ENCODE measurements at regions not wholly inside any gene's neighbourhood (a gene's known extent, or its start where the extent isn't known, plus 50 kb on each side); places are given as distances from the start of the nearest gene placed in this dataset.
"Not testable (repeated sequence)": the region's sequence is repeated elsewhere in the genome, so short reads cannot be mapped to it uniquely, and the experiment has no call there.

GRCh38 chrX:95218976-95219375 is 1465.7 kb upstream of the DIAPH2 start:
- DNase-seq (ENCODE audit: low spot score): no peak

- no peak for DNase-seq (ENCODE audit: low spot score)
Observed at GRCh38 chrX:95248386-95248785, 1436.3 kb upstream of the DIAPH2 start.

GRCh38 chrX:95290455-95290854 is 1394.2 kb upstream of the DIAPH2 start:
- no peak for DNase-seq (ENCODE audit: low spot score)

- no peak for DNase-seq (ENCODE audit: low spot score)
Observed at GRCh38 chrX:95291561-95291960, 1393.1 kb upstream of the DIAPH2 start.

GRCh38 chrX:95318882-95319281 is 1365.8 kb upstream of the DIAPH2 start:
- no peak for DNase-seq (ENCODE audit: low spot score)

- DNase-seq (ENCODE audit: low spot score): no peak
Observed at GRCh38 chrX:95325185-95325584, 1359.5 kb upstream of the DIAPH2 start.

- no peak for DNase-seq (ENCODE audit: low spot score)
Observed at GRCh38 chrX:95330292-95330691, 1354.3 kb upstream of the DIAPH2 start.

- no peak for DNase-seq (ENCODE audit: low spot score)
Observed at GRCh38 chrX:95332530-95332929, 1352.1 kb upstream of the DIAPH2 start.

- no peak for DNase-seq (ENCODE audit: low spot score)
Observed at GRCh38 chrX:95346856-95347255, 1337.8 kb upstream of the DIAPH2 start.

GRCh38 chrX:95350774-95351488 is 1333.7 kb upstream of the DIAPH2 start:
- no peak for DNase-seq (ENCODE audit: low spot score)

GRCh38 chrX:95367286-95367685 is 1317.4 kb upstream of the DIAPH2 start:
- DNase-seq (ENCODE audit: low spot score): no peak

GRCh38 chrX:95382799-95383198 is 1301.8 kb upstream of the DIAPH2 start:
- no peak for DNase-seq (ENCODE audit: low spot score)

- DNase-seq (ENCODE audit: low spot score): no peak
Observed at GRCh38 chrX:95383778-95384177, 1300.9 kb upstream of the DIAPH2 start.

GRCh38 chrX:95427389-95427788 is 1257.3 kb upstream of the DIAPH2 start:
- no peak for DNase-seq (ENCODE audit: low spot score)

GRCh38 chrX:95435198-95435597 is 1249.4 kb upstream of the DIAPH2 start:
- no peak for DNase-seq (ENCODE audit: low spot score)

- DNase-seq (ENCODE audit: low spot score): no peak
Observed at GRCh38 chrX:95441836-95442235, 1242.8 kb upstream of the DIAPH2 start.

GRCh38 chrX:95484781-95485180 is 1199.9 kb upstream of the DIAPH2 start:
- no peak for DNase-seq (ENCODE audit: low spot score)

- DNase-seq (ENCODE audit: low spot score): no peak
Observed at GRCh38 chrX:95505721-95506120, 1178.9 kb upstream of the DIAPH2 start.

- DNase-seq (ENCODE audit: low spot score): no peak
Observed at GRCh38 chrX:95509474-95509873, 1175.2 kb upstream of the DIAPH2 start.

- not testable (repeated sequence) for DNase-seq (ENCODE audit: low spot score)
Observed at GRCh38 chrX:95524018-95524417, 1160.6 kb upstream of the DIAPH2 start.

GRCh38 chrX:95536111-95536510 is 1148.5 kb upstream of the DIAPH2 start:
- DNase-seq (ENCODE audit: low spot score): no peak

GRCh38 chrX:95536661-95537060 is 1148.0 kb upstream of the DIAPH2 start:
- DNase-seq (ENCODE audit: low spot score): no peak

GRCh38 chrX:95539041-95539440 is 1145.6 kb upstream of the DIAPH2 start:
- no peak for DNase-seq (ENCODE audit: low spot score)

- DNase-seq (ENCODE audit: low spot score): not testable (repeated sequence)
Observed at GRCh38 chrX:95549552-95549951, 1135.1 kb upstream of the DIAPH2 start.
